ENCODE measurements at regions not wholly inside any gene's neighbourhood (a gene's known extent, or its start where the extent isn't known, plus 50 kb on each side); places are given as distances from the start of the nearest gene placed in this dataset.

DNA sequence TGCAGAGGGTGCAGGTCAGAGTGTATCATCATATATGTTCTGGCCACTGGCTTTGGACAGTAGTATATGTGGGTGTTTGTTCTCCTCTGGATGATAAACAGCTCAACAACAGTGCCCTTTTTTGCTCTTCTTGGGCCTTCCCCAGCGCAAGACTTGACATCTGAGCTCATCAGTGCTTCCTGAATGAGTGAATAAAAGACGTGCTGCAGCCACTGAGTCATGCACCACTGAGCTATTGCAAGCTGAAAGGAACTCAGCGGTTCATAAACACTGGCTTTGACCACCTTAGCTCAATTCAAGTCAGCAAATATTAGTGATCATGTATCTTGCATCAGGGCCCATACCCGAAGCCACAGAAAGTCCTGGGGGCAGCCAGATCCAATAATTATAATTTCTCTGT is 105.3 kb upstream of the KCNG1 start:
- no peak for FAIRE-seq
- intact Hi-C loops (cut with micrococcal nuclease): no loop called here

DNA sequence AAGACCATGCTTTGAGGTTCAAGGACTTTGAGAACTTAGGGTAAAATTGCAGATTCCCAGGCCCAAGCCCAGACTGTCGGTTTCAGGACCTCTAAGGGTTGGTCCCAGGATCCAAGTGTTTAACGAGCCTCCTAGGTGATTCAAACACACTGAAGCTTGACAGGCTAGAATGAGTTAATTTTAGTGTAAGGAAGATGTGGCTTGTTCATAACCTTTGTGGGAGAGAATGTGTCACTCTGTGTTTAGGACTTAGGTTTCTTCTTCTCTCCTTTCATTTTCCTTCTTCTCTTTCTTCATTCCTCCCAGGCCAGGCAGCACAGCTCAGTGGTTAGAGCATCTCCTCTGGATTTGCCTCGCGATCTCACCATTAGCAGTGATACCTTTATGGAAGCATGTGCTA is 104.8 kb upstream of the KCNG1 start:
- Histone ChIP-seq H3K4me1 (ENCODE audit: control insufficient read depth, extremely low read depth, insufficient read depth, low read length) (no peaks in the 10 kb centered on the region), H3K4me2 (ENCODE audit: insufficient read depth, low read length) (no peak overlapping the region), H3K4me3 (replicated peaks in 1 of 3; ENCODE audit: insufficient read depth in 1 of 3, low read depth in 1 of 3, low read length in 3 of 3) (no peak overlapping the region), H3K36me3 (ENCODE audit: control insufficient read depth in 2 of 2, extremely low read depth in 1 of 2, insufficient read depth in 2 of 2, low read length in 2 of 2) (no peaks in the 10 kb centered on the region), H3K9me1 (replicated peaks; ENCODE audit: control insufficient read depth, extremely low read depth, insufficient read depth, low read length) (no peaks in the 10 kb centered on the region), H2AFZ (ENCODE audit: low read depth, low read length) (no peak overlapping the region), H3K27ac (ENCODE audit: insufficient read depth, low read depth, low read length) (no peak overlapping the region), H3K79me2 (ENCODE audit: control insufficient read depth, insufficient read depth, low read length) (no peaks in the 10 kb centered on the region), H3K9ac (replicated peaks; ENCODE audit: extremely low read depth, insufficient read depth, low read length) (no peak overlapping the region), H3K27me3 (ENCODE audit: control insufficient read depth in 2 of 2, insufficient read depth in 2 of 2, low read length in 2 of 2) (peaks cover 4 to 7% of the 10 kb centered on the region in 2 experiments), H4K20me1 (replicated peaks; ENCODE audit: control insufficient read depth, extremely low read depth, insufficient read depth, low read length) (no peaks in the 10 kb centered on the region), H3K9me3 (replicated peaks; ENCODE audit: control insufficient read depth, insufficient read depth, low read length) (no peaks in the 10 kb centered on the region)
- FAIRE-seq: no peak
- DNase-seq (ENCODE audit: low read depth, low spot score): no peak
- TF ChIP-seq EZH2 (IDR thresholded peaks at IDR 0.05; ENCODE audit: borderline replicate concordance, low read depth, low read length, severe bottlenecking): no peak
- no peak for TF ChIP-seq GATA2 (IDR thresholded peaks at IDR 0.05; ENCODE audit: insufficient read depth, insufficient read length, low read depth, low read length)
- no peak for TF ChIP-seq POLR2A (IDR thresholded peaks at IDR 0.05; ENCODE audit: low read depth, low read length)
- no peak for TF ChIP-seq JUN (IDR thresholded peaks at IDR 0.05; ENCODE audit: borderline replicate concordance, insufficient read depth, insufficient read length, low read depth)
- TF ChIP-seq FOS (IDR thresholded peaks at IDR 0.05; ENCODE audit: borderline replicate concordance, insufficient read depth, low read length): no peak
- TF ChIP-seq, protein P1, sequence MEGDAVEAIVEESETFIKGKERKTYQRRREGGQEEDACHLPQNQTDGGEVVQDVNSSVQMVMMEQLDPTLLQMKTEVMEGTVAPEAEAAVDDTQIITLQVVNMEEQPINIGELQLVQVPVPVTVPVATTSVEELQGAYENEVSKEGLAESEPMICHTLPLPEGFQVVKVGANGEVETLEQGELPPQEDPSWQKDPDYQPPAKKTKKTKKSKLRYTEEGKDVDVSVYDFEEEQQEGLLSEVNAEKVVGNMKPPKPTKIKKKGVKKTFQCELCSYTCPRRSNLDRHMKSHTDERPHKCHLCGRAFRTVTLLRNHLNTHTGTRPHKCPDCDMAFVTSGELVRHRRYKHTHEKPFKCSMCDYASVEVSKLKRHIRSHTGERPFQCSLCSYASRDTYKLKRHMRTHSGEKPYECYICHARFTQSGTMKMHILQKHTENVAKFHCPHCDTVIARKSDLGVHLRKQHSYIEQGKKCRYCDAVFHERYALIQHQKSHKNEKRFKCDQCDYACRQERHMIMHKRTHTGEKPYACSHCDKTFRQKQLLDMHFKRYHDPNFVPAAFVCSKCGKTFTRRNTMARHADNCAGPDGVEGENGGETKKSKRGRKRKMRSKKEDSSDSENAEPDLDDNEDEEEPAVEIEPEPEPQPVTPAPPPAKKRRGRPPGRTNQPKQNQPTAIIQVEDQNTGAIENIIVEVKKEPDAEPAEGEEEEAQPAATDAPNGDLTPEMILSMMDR (IDR thresholded peaks at IDR 0.05; ENCODE audit: extremely low read depth in 1 of 2, insufficient read depth in 1 of 2, low read depth in 1 of 2, low read length in 2 of 2): no peak
- TF ChIP-seq POLR2AphosphoS5 (IDR thresholded peaks at IDR 0.05; ENCODE audit: insufficient read depth, low read depth, low read length): no peak
- no peak for TF ChIP-seq MYC (IDR thresholded peaks at IDR 0.05; ENCODE audit: low read depth, low read length)
- TF ChIP-seq, protein P2, sequence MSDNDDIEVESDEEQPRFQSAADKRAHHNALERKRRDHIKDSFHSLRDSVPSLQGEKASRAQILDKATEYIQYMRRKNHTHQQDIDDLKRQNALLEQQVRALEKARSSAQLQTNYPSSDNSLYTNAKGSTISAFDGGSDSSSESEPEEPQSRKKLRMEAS (IDR thresholded peaks at IDR 0.05; ENCODE audit: insufficient read depth, insufficient read length): no peak
- no TSS peak for BruUV-seq (replicated peaks)
- CTCF ChIA-PET: interaction anchor here (1.3 to 1.4 kb wide), 2 partner anchors 34 to 140 kb away, joined by 3 to 4 read pairs; no protein-coding TSS in a partner anchor
- dilution Hi-C loops (cut with MboI; ENCODE audit: extremely low pct_ligation_motif_present, low sequenced_read_pairs) (no loop called here), intact Hi-C loops (cut with micrococcal nuclease) (no loop called here)
- POLR2A ChIA-PET: no interaction called here

More for the DNA sequence above, 105.3 kb upstream of the KCNG1 start:
- ChIA-PET POLR2A (no interaction called here), CTCF (interaction anchor here (1.1 to 1.4 kb wide), 3 partner anchors 16 to 141 kb away, joined by 3 to 4 read pairs (median 3); no protein-coding TSS in a partner anchor)
- H3K79me2 ChIP-seq (ENCODE audit: control insufficient read depth, insufficient read depth, low read length): no peaks in the 10 kb centered on the region
- no peak overlapping the region for H3K9ac ChIP-seq (replicated peaks; ENCODE audit: extremely low read depth, insufficient read depth, low read length)
- no peak overlapping the region for H2AFZ ChIP-seq (ENCODE audit: low read depth, low read length)
- TF ChIP-seq EZH2 (IDR thresholded peaks at IDR 0.05; ENCODE audit: borderline replicate concordance, low read depth, low read length, severe bottlenecking): no peak
- TF ChIP-seq POLR2AphosphoS5 (IDR thresholded peaks at IDR 0.05; ENCODE audit: insufficient read depth, low read depth, low read length): no peak
- TF ChIP-seq FOS (IDR thresholded peaks at IDR 0.05; ENCODE audit: borderline replicate concordance, insufficient read depth, low read length): peak; percentile 5
- no peak for TF ChIP-seq POLR2A (IDR thresholded peaks at IDR 0.05; ENCODE audit: low read depth, low read length)
- H3K4me3 ChIP-seq (replicated peaks in 1 of 3; ENCODE audit: insufficient read depth in 1 of 3, low read depth in 1 of 3, low read length in 3 of 3): no peak overlapping the region
- BruUV-seq (replicated peaks): no TSS peak
- dilution Hi-C loops (cut with MboI; ENCODE audit: extremely low pct_ligation_motif_present, low sequenced_read_pairs): no loop called here
- no peak for DNase-seq (ENCODE audit: low read depth, low spot score)
- H3K27me3 ChIP-seq (ENCODE audit: control insufficient read depth in 2 of 2, insufficient read depth in 2 of 2, low read length in 2 of 2): peaks cover 0 to 6% of the 10 kb centered on the region in 2 experiments
- H3K36me3 ChIP-seq (ENCODE audit: control insufficient read depth in 2 of 2, extremely low read depth in 1 of 2, insufficient read depth in 2 of 2, low read length in 2 of 2): no peaks in the 10 kb centered on the region
- H3K4me2 ChIP-seq (ENCODE audit: insufficient read depth, low read length): no peak overlapping the region
- H3K9me1 ChIP-seq (replicated peaks; ENCODE audit: control insufficient read depth, extremely low read depth, insufficient read depth, low read length): no peaks in the 10 kb centered on the region
- no peak overlapping the region for H3K27ac ChIP-seq (ENCODE audit: insufficient read depth, low read depth, low read length)
- no peaks in the 10 kb centered on the region for H3K4me1 ChIP-seq (ENCODE audit: control insufficient read depth, extremely low read depth, insufficient read depth, low read length)
- no peaks in the 10 kb centered on the region for H4K20me1 ChIP-seq (replicated peaks; ENCODE audit: control insufficient read depth, extremely low read depth, insufficient read depth, low read length)
- H3K9me3 ChIP-seq (replicated peaks; ENCODE audit: control insufficient read depth, insufficient read depth, low read length): no peaks in the 10 kb centered on the region
